HCT116 (cell line): ENCODE measurements at regions not wholly inside any gene's neighbourhood (a gene's known extent, or its start where the extent isn't known, plus 50 kb on each side); places are given as distances from the start of the nearest gene placed in this dataset.

Experiments used
- ATAC-seq: fragments of 200-7000 bp; cut with Tn5 transposase; 2 replicates; pipeline ENCODE4 v1.9.1; 2020; ENCODE audit warnings: mild to moderate bottlenecking, moderate library complexity
- BruUV-seq: library from RNA; stranded (reverse); fragments of 400-500 nt; replicated peaks from 2 replicates; lab custom pipeline; 2021; lab: Mats Ljungman, UMichigan
- CTCF ChIA-PET: fragments of 300-600 bp; sonication (Branson Sonifier 250); formaldehyde crosslinking; loops from one replicate; lab custom pipeline; 2021; ENCODE audit warnings: antibody characterized with exemption; lab: Charles Lee
- POLR2A ChIA-PET: fragments of 300-600, 350-600 bp; sonication (Branson Sonifier 250); formaldehyde crosslinking; loops from one replicate; lab custom pipeline; 2021; ENCODE audit warnings: antibody characterized with exemption; lab: Charles Lee
- RAD21 ChIA-PET, 2 experiments: fragments of 300-600 bp; sonication (Branson Sonifier 250); formaldehyde crosslinking; loops; one replicate each; lab custom pipeline; 2023; ENCODE audit warnings: low total read pairs in 2 of 2; ENCODE audit not compliant: uncharacterized antibody in 2 of 2, unreplicated experiment in 2 of 2, low non-redundant PET in 1 of 2; lab: Charles Lee
- DNase-seq: peaks from one replicate; pipeline ENCODE4 v3.0.0-alpha.2; 2010; ENCODE audit warnings: low read depth, low spot score
- H2AFZ ChIP-seq: fragments of 200-600 bp; shearing (Covaris generic), sonication (generic); 2 replicates; pipeline ENCODE4 v1.6.1; 2017; ENCODE audit warnings: low read depth, mixed run types, mixed read lengths, antibody characterized with exemption, low read length; ENCODE audit not compliant: poor library complexity, severe bottlenecking
- H3K27ac ChIP-seq: 2 replicates; pipeline ENCODE4 v1.5.1; 2012; ENCODE audit warnings: low read depth, low read length
- H3K27me3 ChIP-seq: fragments of 200-600 bp; sonication (generic); 2 replicates; pipeline ENCODE4 v1.6.1; 2016; ENCODE audit warnings: mixed run types, low read length, mixed read lengths; ENCODE audit not compliant: insufficient read depth
- H3K36me3 ChIP-seq, 2 experiments: fragments of 200-500 bp in 1 of 2; fragments of 200-600 bp in 1 of 2; sonication (Bioruptor generic) in 1 of 2; sonication (generic) in 1 of 2; 2 replicates each; pipeline versions ENCODE4 v1.5.1 to v1.6.1; 2014 to 2016; ENCODE audit warnings: low read length in 2 of 2, inconsistent platforms in 1 of 2, mixed read lengths in 1 of 2, mixed run types in 1 of 2; ENCODE audit not compliant: insufficient read depth in 2 of 2, control insufficient read depth in 1 of 2
- H3K4me1 ChIP-seq, 2 experiments: fragments of 200-600 bp in 1 of 2; sonication (generic) in 1 of 2; 2 replicates each; pipeline versions ENCODE4 v1.5.1 to v1.6.1; 2012 to 2017; ENCODE audit warnings: low read length in 2 of 2, inconsistent platforms in 1 of 2, mild to moderate bottlenecking in 1 of 2, mixed read lengths in 1 of 2, mixed run types in 1 of 2, moderate library complexity in 1 of 2; ENCODE audit not compliant: insufficient read depth in 2 of 2, control insufficient read depth in 1 of 2
- H3K4me2 ChIP-seq: fragments of 200-600 bp; sonication (generic); 2 replicates; pipeline ENCODE4 v1.6.1; 2017; ENCODE audit warnings: mixed run types, low read length, mixed read lengths
- H3K4me3 ChIP-seq, 2 experiments: fragments of 200-600 bp in 1 of 2; sonication (generic) in 1 of 2; replicated peaks in 1 of 2; 2 replicates each; pipeline ENCODE4 v1.5.1; 2011 to 2016; ENCODE audit warnings: low read length in 2 of 2, control low read depth in 1 of 2, low read depth in 1 of 2, mild to moderate bottlenecking in 1 of 2, mixed read lengths in 1 of 2, mixed run types in 1 of 2
- H3K79me2 ChIP-seq: fragments of 200-600 bp; sonication (generic); 2 replicates; pipeline ENCODE4 v1.6.1; 2017; ENCODE audit warnings: mild to moderate bottlenecking, mixed run types, low read length, moderate library complexity, mixed read lengths; ENCODE audit not compliant: insufficient read depth
- H3K9ac ChIP-seq: fragments of 200-600 bp; sonication (generic); 2 replicates; pipeline ENCODE4 v1.6.1; 2016; ENCODE audit warnings: low read length, mixed read lengths
- H3K9me2 ChIP-seq: fragments of 200-600 bp; sonication (generic), shearing (Covaris generic); 2 replicates; pipeline ENCODE4 v1.6.1; 2017; ENCODE audit warnings: mixed run types, mild to moderate bottlenecking, moderate library complexity; ENCODE audit not compliant: insufficient read depth
- H3K9me3 ChIP-seq, 2 experiments: fragments of 200-500 bp in 1 of 2; fragments of 200-600 bp in 1 of 2; sonication (Bioruptor generic) in 1 of 2; sonication (generic) in 1 of 2; 2 replicates each; pipeline ENCODE4 v1.6.1; 2014 to 2017; ENCODE audit warnings: low read length in 2 of 2, mixed read lengths in 2 of 2, inconsistent platforms in 1 of 2, low read depth in 1 of 2, mild to moderate bottlenecking in 1 of 2, mixed run types in 1 of 2, moderate library complexity in 1 of 2; ENCODE audit not compliant: control insufficient read depth in 1 of 2, insufficient read depth in 1 of 2
- H4K20me1 ChIP-seq: fragments of 200-600 bp; sonication (generic), shearing (Covaris generic); 2 replicates; pipeline ENCODE4 v1.6.1; 2017; ENCODE audit warnings: mixed run types, mild to moderate bottlenecking, moderate library complexity; ENCODE audit not compliant: insufficient read depth
- CTCF ChIP-seq, 3 experiments: fragments of 200-600 bp in 1 of 3; sonication (generic) in 1 of 3; IDR thresholded peaks in 2 of 3; conservative IDR thresholded peaks in 1 of 3; 2 replicates each; pipeline ENCODE4 v1.5.1; 2012 to 2017; ENCODE audit warnings: low read depth in 2 of 3, low read length in 2 of 3, antibody characterized with exemption in 1 of 3, borderline replicate concordance in 1 of 3, control low read depth in 1 of 3, mild to moderate bottlenecking in 1 of 3, mixed read lengths in 1 of 3, mixed run types in 1 of 3, moderate library complexity in 1 of 3; ENCODE audit not compliant: insufficient read depth in 1 of 3
- EGR1 ChIP-seq: IDR thresholded peaks from 2 replicates; pipeline ENCODE4 v1.6.1; 2012; ENCODE audit warnings: low read depth
- ELF1 ChIP-seq: IDR thresholded peaks from 2 replicates; pipeline ENCODE4 v1.6.1; 2012; ENCODE audit warnings: low read depth, borderline replicate concordance
- EZH2 ChIP-seq: fragments of 200-600 bp; sonication (generic); IDR thresholded peaks from 2 replicates; pipeline ENCODE4 v1.6.1; 2017; ENCODE audit warnings: antibody characterized with exemption, mixed run types
- EZH2phosphoT487 ChIP-seq: fragments of 200-600 bp; IDR thresholded peaks from 2 replicates; pipeline ENCODE4 v1.6.1; 2018; ENCODE audit warnings: antibody characterized with exemption, borderline replicate concordance
- FOSL1 ChIP-seq: IDR thresholded peaks from 2 replicates; pipeline ENCODE4 v1.6.1; 2012; ENCODE audit warnings: low read depth
- POLR2A ChIP-seq: IDR thresholded peaks from 2 replicates; pipeline ENCODE4 v1.7.0; 2011; ENCODE audit warnings: borderline replicate concordance; ENCODE audit not compliant: insufficient read depth, insufficient read length; ENCODE audit errors: extremely low read depth
- POLR2AphosphoS5 ChIP-seq: IDR thresholded peaks from 2 replicates; pipeline ENCODE4 v1.6.1; 2011; ENCODE audit warnings: mild to moderate bottlenecking, low read depth, low read length, moderate library complexity
- REST ChIP-seq: IDR thresholded peaks from 2 replicates; pipeline ENCODE4 v1.6.1; 2012; ENCODE audit warnings: low read depth
- TCF7L2 ChIP-seq: IDR thresholded peaks from 2 replicates; pipeline ENCODE4 v1.7.0; 2011; ENCODE audit warnings: borderline replicate concordance, inconsistent platforms; ENCODE audit not compliant: insufficient read depth, insufficient read length; ENCODE audit errors: extremely low read depth
- YY1 ChIP-seq: IDR thresholded peaks from 2 replicates; pipeline ENCODE4 v1.6.1; 2011; ENCODE audit warnings: low read length, low read depth, moderate library complexity, mild to moderate bottlenecking; ENCODE audit not compliant: insufficient replicate concordance; ENCODE audit errors: extremely low read depth
- ZBTB33 ChIP-seq: IDR thresholded peaks from 2 replicates; pipeline ENCODE4 v1.6.1; 2011; ENCODE audit warnings: mild to moderate bottlenecking, low read length, moderate library complexity; ENCODE audit not compliant: insufficient replicate concordance; ENCODE audit errors: extremely low read depth
- intact Hi-C: fragments of 100-400 bp; cut with micrococcal nuclease; formaldehyde crosslinking; loops from 2 replicates; pipeline ENCODE4 v1.10.0; 2022

GRCh38 chr6:71199736-71200135 lies 88.9 kb upstream of the OGFRL1 start:
- H3K79me2 ChIP-seq, result no peaks in the 10 kb centered on the region
- ATAC-seq (no peak), DNase-seq (no peak)
- no peak overlapping the region for H3K4me3 ChIP-seq
- H3K9ac ChIP-seq, result no peak overlapping the region
- H4K20me1 ChIP-seq, result no peaks in the 10 kb centered on the region
- ChIA-PET POLR2A (no interaction called here), CTCF (no interaction called here), RAD21 (no interaction called here)
- no peaks in the 10 kb centered on the region for H3K27me3 ChIP-seq
- H3K9me2 ChIP-seq, result no peaks in the 10 kb centered on the region
- H3K36me3 ChIP-seq, result no peaks in the 10 kb centered on the region
- intact Hi-C loops, result no loop called here
- H3K4me1 ChIP-seq, result no peaks in the 10 kb centered on the region
- no TSS peak for BruUV-seq
- H3K4me2 ChIP-seq, result no peak overlapping the region
- no peak overlapping the region for H3K27ac ChIP-seq
- no peak for TF ChIP-seq YY1
- TF ChIP-seq ZBTB33, result no peak
- no peak for TF ChIP-seq POLR2A
- no peak for TF ChIP-seq FOSL1
- no peak for TF ChIP-seq EGR1
- no peak for TF ChIP-seq EZH2
- no peak for TF ChIP-seq CTCF (IDR thresholded peaks at IDR 0.05 in 2 of 3, conservative IDR thresholded peaks at IDR 0.05 in 1 of 3; ENCODE audit: borderline replicate concordance in 1 of 3, insufficient read depth in 1 of 3, low read depth in 2 of 3, low read length in 2 of 3)
- TF ChIP-seq ELF1, result no peak
- no peak for TF ChIP-seq TCF7L2
- no peak for TF ChIP-seq EZH2phosphoT487
- TF ChIP-seq REST, result no peak
- no peak for TF ChIP-seq POLR2AphosphoS5
- H2AFZ ChIP-seq, result no peak overlapping the region
- H3K9me3 ChIP-seq, result no peaks in the 10 kb centered on the region
